ENCODE measurements at regions not wholly inside any gene's neighbourhood (a gene's known extent, or its start where the extent isn't known, plus 50 kb on each side); places are given as distances from the start of the nearest gene placed in this dataset.

DNA sequence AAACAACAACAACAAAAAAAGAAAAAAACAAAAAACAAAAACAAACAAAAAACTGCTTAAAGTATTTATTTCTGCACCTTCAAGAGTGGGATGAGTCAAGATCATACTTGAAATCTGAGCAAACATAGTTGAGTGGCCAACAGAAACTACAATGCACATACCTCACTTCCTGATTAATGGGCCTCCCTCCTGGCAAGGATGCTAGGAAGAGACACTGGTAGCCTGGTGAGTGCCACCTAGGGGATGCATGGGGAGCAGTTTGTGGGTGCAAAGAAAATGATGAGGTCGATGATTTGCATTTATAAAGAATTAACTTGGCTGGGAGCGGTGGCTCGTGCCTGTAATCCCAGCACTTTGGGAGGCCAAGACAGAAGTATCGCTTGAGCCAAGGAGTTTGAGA lies 808.1 kb downstream of the MAFB start:
- in situ Hi-C loops (cut with MboI; ENCODE audit: low sequenced_read_pairs, unreplicated experiment), result loop anchor here (10.0 to 25.0 kb wide), 2 partner anchors 381 to 804 kb away; partner anchors contain the start of gene MAFB
- TF ChIP-seq, protein P1, sequence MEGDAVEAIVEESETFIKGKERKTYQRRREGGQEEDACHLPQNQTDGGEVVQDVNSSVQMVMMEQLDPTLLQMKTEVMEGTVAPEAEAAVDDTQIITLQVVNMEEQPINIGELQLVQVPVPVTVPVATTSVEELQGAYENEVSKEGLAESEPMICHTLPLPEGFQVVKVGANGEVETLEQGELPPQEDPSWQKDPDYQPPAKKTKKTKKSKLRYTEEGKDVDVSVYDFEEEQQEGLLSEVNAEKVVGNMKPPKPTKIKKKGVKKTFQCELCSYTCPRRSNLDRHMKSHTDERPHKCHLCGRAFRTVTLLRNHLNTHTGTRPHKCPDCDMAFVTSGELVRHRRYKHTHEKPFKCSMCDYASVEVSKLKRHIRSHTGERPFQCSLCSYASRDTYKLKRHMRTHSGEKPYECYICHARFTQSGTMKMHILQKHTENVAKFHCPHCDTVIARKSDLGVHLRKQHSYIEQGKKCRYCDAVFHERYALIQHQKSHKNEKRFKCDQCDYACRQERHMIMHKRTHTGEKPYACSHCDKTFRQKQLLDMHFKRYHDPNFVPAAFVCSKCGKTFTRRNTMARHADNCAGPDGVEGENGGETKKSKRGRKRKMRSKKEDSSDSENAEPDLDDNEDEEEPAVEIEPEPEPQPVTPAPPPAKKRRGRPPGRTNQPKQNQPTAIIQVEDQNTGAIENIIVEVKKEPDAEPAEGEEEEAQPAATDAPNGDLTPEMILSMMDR (IDR thresholded peaks at IDR 0.05; ENCODE audit: borderline replicate concordance, control extremely low read depth, extremely low read depth, insufficient read depth, missing control alignments), result no peak
- no peak for DNase-seq (ENCODE audit: low spot score)

DNA sequence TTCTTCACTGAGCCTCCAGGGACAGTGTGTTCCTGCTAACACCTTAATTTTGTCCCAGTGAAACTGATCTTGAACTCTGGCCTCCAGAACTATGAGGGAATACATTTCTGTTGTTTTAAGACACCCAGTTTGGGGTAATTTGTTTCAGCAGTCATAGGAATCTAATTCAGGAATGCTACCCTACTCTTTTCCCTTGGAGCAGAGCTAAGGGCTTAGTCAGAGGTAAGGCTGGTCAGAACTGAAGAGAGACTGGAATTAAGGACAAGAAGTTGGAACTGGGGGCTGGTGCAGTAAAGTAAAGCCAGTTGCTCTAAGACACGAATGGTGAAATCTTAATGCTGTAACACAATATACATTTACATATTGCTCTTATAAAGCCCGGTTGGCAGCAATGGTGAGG lies 809.7 kb downstream of the MAFB start:
- TF ChIP-seq, protein P1 (IDR thresholded peaks at IDR 0.05; ENCODE audit: borderline replicate concordance, control extremely low read depth, extremely low read depth, insufficient read depth, missing control alignments), result no peak
- in situ Hi-C loops (cut with MboI; ENCODE audit: low sequenced_read_pairs, unreplicated experiment), result loop anchor here (25.0 kb wide), 1 partner anchor 383 kb away; no protein-coding TSS in a partner anchor
- DNase-seq (ENCODE audit: low spot score), result no peak

DNA sequence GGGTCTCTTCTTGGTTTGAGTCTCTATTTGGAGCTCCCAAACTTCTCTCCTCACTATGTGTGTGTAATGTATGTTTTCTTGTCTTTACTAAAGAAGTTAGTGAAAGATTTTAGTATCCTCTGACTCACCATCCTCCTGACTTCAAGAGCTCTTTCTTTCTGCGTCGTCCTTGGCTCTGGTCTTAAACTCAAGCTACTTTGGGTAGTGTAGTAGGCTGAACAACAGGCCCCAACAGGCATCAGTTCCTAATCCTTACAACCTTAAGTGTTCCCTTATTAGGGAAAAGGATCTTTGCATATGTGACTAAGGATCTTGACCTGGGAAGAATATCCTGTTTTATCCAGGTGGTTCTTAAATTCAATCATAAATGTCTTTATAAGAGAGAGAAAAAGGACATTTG lies 810.2 kb downstream of the MAFB start:
- in situ Hi-C loops (cut with MboI; ENCODE audit: low sequenced_read_pairs, unreplicated experiment), result loop anchor here (25.0 kb wide), 1 partner anchor 383 kb away; no protein-coding TSS in a partner anchor
- TF ChIP-seq, protein P1 (IDR thresholded peaks at IDR 0.05; ENCODE audit: borderline replicate concordance, control extremely low read depth, extremely low read depth, insufficient read depth, missing control alignments), result no peak
- DNase-seq (ENCODE audit: low spot score), result no peak

DNA sequence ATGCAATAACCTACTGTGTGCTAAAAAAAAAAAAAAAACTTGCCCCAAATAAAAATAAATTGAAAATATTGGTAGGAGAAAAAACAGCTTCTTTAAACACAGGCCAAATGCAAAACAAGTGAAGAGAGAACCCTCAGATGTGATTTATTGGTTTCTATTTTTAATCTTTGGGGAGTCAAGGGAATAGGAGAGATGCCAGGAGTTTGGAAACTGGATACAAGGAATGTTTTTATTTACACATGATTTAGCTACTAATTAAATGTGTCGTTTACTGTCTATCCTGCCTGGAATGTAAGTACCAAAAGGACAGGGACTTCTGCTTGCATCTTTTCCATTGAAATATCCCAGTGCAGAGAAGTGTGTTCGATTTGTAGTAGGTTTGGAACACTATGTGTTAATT lies 810.7 kb downstream of the MAFB start:
- no peak for DNase-seq (ENCODE audit: low spot score)
- in situ Hi-C loops (cut with MboI; ENCODE audit: low sequenced_read_pairs, unreplicated experiment), result loop anchor here (25.0 kb wide), 1 partner anchor 384 kb away; no protein-coding TSS in a partner anchor
- TF ChIP-seq, protein P1 (IDR thresholded peaks at IDR 0.05; ENCODE audit: borderline replicate concordance, control extremely low read depth, extremely low read depth, insufficient read depth, missing control alignments), result no peak

DNA sequence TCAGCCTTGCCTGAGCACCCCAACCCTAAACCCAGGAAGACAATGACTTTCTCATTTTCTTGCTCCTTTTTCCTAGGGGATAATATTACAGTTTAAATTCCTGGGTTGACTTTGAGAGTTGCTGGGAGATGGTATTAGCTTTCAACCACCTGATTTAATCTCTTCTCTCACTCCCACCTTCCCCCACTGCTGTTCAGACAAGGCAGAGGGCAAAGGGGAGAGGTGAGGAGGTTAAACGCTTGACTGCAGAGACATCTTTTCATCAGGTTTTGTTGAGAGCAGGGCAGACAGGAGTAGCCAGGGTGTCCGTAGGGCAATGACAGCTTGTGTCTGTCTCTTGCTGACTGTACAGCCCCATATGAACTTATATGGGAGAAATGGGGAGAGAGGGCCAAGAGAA lies 811.2 kb downstream of the MAFB start:
- in situ Hi-C loops (cut with MboI; ENCODE audit: low sequenced_read_pairs, unreplicated experiment), result loop anchor here (25.0 kb wide), 1 partner anchor 385 kb away; no protein-coding TSS in a partner anchor
- no peak for DNase-seq (ENCODE audit: low spot score)
- TF ChIP-seq, protein P1 (IDR thresholded peaks at IDR 0.05; ENCODE audit: borderline replicate concordance, control extremely low read depth, extremely low read depth, insufficient read depth, missing control alignments), result no peak

DNA sequence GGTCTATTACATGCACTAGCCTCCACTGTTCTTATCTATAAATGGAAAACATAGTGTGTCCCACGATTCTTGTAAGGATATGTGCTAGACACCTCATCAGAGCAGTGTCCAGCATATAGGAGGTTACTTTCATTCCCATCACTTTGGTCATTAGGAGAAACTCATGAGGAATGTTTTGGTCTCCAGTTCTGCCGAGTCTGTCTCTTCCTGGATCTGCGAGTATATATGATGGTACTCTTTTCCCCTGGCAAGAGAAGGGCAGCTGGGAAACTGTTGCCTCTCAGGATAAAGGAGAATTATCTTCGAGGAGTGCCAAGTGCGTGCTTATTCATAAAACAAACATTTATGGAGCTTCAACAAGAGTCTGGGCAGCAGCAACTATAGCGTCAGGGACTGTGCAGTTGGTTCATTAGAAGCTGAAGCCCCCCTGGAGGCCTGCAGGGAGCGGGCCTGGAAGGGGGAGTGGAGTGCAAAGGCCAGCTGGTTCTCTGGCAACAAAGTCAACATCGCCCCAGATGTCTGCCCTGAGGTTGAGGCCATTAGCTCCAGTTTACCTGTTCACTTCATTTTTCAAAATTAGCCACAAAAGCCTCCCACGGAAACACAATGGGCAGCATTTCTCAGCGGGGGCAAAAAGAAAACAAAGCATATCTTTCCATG lies 811.9 kb downstream of the MAFB start:
- DNase-seq (ENCODE audit: low spot score), result no peak
- TF ChIP-seq, protein P1 (IDR thresholded peaks at IDR 0.05; ENCODE audit: borderline replicate concordance, control extremely low read depth, extremely low read depth, insufficient read depth, missing control alignments), result no peak
- in situ Hi-C loops (cut with MboI; ENCODE audit: low sequenced_read_pairs, unreplicated experiment), result loop anchor here (25.0 kb wide), 1 partner anchor 385 kb away; no protein-coding TSS in a partner anchor
